ENCODE measurements at regions not wholly inside any gene's neighbourhood (a gene's known extent, or its start where the extent isn't known, plus 50 kb on each side); places are given as distances from the start of the nearest gene placed in this dataset.

- no peak overlapping the region for H3K4me3 ChIP-seq (replicated peaks in 1 of 3; ENCODE audit: insufficient read depth in 1 of 3, low read depth in 1 of 3, low read length in 3 of 3)
- H3K4me2 ChIP-seq (ENCODE audit: insufficient read depth, low read length) = no peak overlapping the region
- no peaks in the 10 kb centered on the region for H4K20me1 ChIP-seq (replicated peaks; ENCODE audit: control insufficient read depth, extremely low read depth, insufficient read depth, low read length)
- no peak overlapping the region for H3K9ac ChIP-seq (replicated peaks; ENCODE audit: extremely low read depth, insufficient read depth, low read length)
- H3K36me3 ChIP-seq (ENCODE audit: control insufficient read depth in 2 of 2, extremely low read depth in 1 of 2, insufficient read depth in 2 of 2, low read length in 2 of 2) = no peaks in the 10 kb centered on the region
- H3K9me1 ChIP-seq (replicated peaks; ENCODE audit: control insufficient read depth, extremely low read depth, insufficient read depth, low read length) = no peaks in the 10 kb centered on the region
- no peaks in the 10 kb centered on the region for H3K79me2 ChIP-seq (ENCODE audit: control insufficient read depth, insufficient read depth, low read length)
- no peaks in the 10 kb centered on the region for H3K4me1 ChIP-seq (ENCODE audit: control insufficient read depth, extremely low read depth, insufficient read depth, low read length)
- FAIRE-seq (no peak), DNase-seq (ENCODE audit: low read depth, low spot score) (no peak)
- CTCF ChIA-PET = no interaction called here
- dilution Hi-C loops (cut with MboI; ENCODE audit: extremely low pct_ligation_motif_present, low sequenced_read_pairs) = no loop called here
- H3K27ac ChIP-seq (ENCODE audit: insufficient read depth, low read depth, low read length) = no peak overlapping the region
- POLR2A ChIA-PET = no interaction called here
- H3K27me3 ChIP-seq (ENCODE audit: control insufficient read depth in 2 of 2, insufficient read depth in 2 of 2, low read length in 2 of 2) = no peaks in the 10 kb centered on the region
- TF ChIP-seq POLR2A (IDR thresholded peaks at IDR 0.05; ENCODE audit: low read depth, low read length) (no peak), MAX (IDR thresholded peaks at IDR 0.05; ENCODE audit: insufficient read depth, insufficient read length) (no peak), CTCF (IDR thresholded peaks at IDR 0.05; ENCODE audit: extremely low read depth in 1 of 2, insufficient read depth in 1 of 2, low read depth in 1 of 2, low read length in 2 of 2) (no peak), JUN (IDR thresholded peaks at IDR 0.05; ENCODE audit: borderline replicate concordance, insufficient read depth, insufficient read length, low read depth) (no peak), MYC (IDR thresholded peaks at IDR 0.05; ENCODE audit: low read depth, low read length) (no peak), EZH2 (IDR thresholded peaks at IDR 0.05; ENCODE audit: borderline replicate concordance, low read depth, low read length, severe bottlenecking) (no peak), POLR2AphosphoS5 (IDR thresholded peaks at IDR 0.05; ENCODE audit: insufficient read depth, low read depth, low read length) (no peak), FOS (IDR thresholded peaks at IDR 0.05; ENCODE audit: borderline replicate concordance, insufficient read depth, low read length) (no peak), GATA2 (IDR thresholded peaks at IDR 0.05; ENCODE audit: insufficient read depth, insufficient read length, low read depth, low read length) (no peak)
- H3K9me3 ChIP-seq (replicated peaks; ENCODE audit: control insufficient read depth, insufficient read depth, low read length) = no peaks in the 10 kb centered on the region
- no peak overlapping the region for H2AFZ ChIP-seq (ENCODE audit: low read depth, low read length)
- intact Hi-C loops (cut with micrococcal nuclease) = no loop called here
- no TSS peak for BruUV-seq (replicated peaks)
Observed at GRCh38 chr11:90392692-90393091, 169.8 kb upstream of the CHORDC1 start.

Measured in endothelial cell of umbilical vein (primary cell).